GM18507 (cell line): ENCODE measurements at regions not wholly inside any gene's neighbourhood (a gene's known extent, or its start where the extent isn't known, plus 50 kb on each side); places are given as distances from the start of the nearest gene placed in this dataset.
A peak's percentile ranks its signal among the peaks of the same experiment; 100 is the strongest.
"Not testable (repeated sequence)": the region's sequence is repeated elsewhere in the genome, so short reads cannot be mapped to it uniquely, and the experiment has no call there.

Experiments
- DNase-seq: peaks from one replicate; pipeline ENCODE4 v3.0.0; 2011; ENCODE audit warnings: low read depth; ENCODE audit not compliant: insufficient read length; ENCODE audit errors: extremely low spot score
- FAIRE-seq: peaks from 2 replicates; lab custom pipeline; 2011; peaks lifted over from hg19 to GRCh38; lab: Jason Lieb, UNC

DNA sequence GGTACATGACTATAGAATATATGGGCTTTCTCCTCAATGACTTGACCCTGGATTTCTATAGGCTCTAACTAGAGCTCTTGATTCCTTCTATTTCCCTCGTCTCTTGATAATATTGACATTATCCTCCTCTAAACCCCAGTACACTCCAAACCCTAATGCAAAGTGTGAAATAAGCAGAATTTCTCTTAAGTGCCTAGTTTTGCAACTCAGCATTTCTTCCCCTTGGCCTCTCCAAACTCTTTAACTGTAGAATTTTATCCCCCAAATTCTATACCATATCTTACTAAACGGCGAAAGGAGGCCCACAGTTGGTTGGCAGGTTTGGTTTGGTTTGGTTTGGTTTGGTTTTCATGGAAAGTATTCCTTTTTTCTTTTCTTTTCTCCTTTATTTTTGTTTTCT, 498.7 kb downstream of the CCER1 start:
- FAIRE-seq (no peak), DNase-seq (no peak)

DNA sequence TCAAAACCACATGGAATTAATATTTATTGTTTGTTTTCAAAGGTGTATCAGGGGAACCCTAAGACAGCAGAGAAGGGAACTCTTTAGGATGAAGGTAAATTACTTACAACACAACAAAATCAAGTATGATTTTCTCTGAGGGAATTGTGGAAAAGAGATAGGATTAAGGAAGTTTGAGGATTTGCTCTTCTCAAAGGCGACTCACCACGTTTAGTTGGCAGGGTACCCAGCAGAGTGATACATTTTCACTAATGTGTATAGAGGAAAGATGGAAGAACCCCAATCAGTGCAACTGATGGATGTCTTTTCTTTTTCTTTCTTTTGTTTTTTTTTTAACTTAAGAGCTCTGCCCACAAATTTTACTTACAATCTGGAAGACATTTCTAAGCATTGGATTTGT, 499.2 kb downstream of the CCER1 start:
- FAIRE-seq (no peak), DNase-seq (no peak)

GRCh38 chr12:90449611-90450010, 505.4 kb downstream of the CCER1 start:
- DNase-seq (no peak), FAIRE-seq (no peak)

DNA sequence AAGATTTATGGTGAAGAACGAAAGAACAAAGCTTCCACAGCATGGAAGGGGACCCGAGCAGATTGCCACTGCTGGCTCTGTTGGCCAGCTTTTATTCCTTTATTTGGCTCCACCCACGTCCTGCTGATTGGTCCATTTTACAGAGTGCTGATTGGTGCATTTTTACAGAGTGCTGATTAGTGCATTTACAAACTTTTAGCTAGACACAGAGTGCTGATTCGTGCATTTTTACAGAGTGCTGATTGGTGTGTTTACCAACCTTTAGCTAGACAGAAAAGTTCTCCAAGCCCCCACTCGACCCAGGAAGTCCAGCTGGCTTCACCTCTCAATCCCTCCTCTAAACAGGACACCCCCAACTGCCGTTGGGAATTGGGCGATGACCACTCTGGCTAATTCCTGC, 511.5 kb downstream of the CCER1 start:
- DNase-seq, FAIRE-seq: not testable (repeated sequence)

DNA sequence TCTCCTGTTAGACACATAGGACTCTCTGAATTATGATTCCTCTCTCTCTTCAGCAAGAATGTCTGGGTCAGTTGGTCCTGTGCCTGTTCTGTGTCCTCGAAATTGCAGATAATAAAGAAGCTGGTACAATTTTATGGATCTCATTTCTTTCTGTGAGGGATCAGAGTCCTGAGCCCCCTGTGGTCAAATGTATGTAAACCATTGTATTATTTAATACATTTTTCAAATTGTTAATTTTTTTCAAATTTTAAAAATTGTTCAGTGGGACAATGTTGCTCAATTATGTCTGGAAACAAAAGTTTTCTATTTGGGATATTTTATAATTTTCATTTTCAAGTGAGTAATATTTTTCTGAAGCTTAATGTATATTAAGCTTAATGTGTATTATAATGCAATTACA, 513.5 kb downstream of the CCER1 start:
- DNase-seq, result no peak
- no peak for FAIRE-seq

DNA sequence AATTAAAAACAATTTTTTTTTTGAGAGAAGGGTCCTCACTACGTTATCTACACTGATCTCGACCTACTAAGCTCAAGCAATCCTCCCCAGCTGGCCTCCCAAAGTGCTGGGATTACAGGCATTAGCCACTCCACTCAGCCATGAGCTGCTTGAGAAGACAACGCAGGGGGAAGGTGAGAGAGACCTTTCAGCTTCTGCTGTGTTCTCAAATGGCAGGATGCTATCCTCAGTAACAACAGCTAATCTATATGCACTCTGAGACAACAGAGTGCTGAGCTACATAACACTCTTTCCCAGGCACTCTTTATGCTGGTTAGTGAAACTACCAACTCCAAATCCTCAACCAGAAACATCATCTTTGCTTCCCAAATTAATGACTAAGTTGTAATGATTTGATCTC, 526.1 kb downstream of the CCER1 start:
- DNase-seq (no peak), FAIRE-seq (no peak)

GRCh38 chr12:90428465-90428864, 526.5 kb downstream of the CCER1 start:
- FAIRE-seq, result no peak

DNA sequence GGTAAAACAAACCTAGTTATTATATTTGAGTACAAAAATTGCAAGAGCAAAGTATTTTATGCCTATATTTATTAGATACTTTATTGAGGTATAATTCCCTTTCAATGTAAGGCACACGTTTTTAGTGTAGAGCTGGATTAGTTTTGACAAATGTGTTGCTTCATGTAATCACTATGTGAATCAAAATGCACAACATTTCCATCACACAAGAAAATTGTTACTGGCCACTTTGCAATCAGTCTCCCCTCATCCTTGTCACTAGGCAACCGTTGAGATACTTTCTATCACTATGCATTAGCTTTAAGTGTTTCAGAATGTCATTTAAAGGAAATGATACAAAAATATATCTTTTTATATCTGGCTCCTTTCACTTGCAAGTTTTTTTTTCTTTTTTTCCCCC, 531.0 kb downstream of the CCER1 start:
- DNase-seq (no peak), FAIRE-seq (no peak)

More at GRCh38 chr12:90428465-90428864, 526.5 kb downstream of the CCER1 start:
- DNase-seq, result no peak

DNA sequence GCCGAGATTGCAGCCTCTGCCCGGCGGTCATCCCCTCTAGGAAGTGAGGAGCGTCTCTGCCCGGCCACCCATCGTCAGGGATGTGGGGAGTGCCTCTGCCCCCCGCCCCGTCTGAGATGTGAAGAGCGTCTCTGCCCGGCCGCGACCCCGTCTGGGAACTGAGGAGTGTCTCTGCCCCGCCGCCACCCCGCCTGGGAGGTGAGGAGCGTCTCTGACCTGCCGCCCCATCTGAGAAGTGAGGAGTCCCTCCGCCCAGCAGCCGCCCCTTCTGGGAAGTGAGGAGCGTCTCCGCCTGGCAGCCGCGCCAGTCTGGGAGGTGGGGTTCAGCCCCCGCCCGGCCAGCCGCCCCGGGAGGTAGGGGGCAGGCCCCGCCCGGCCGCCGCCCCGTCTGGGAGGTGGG, 544.0 kb downstream of the CCER1 start:
- FAIRE-seq (no peak), DNase-seq (no peak)

DNA sequence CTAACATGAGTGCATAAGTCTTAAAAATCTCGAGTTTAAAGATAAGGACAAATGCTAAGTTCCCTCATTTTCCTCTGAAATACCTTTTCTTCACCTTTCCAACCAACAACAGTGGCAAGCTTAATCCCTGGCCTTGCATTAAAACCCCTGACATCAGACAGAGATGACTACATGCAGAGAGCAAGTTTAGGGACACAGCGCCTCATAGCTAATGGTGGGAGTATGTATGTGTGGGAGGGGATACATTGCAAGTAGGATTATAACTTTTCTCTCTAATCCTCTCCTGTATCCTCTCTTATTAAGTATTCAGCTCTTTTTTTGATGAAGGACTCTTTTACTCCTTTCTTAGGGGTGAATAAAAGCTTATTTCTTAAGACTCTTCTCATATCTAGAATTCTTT, 547.1 kb downstream of the CCER1 start:
- FAIRE-seq, result no peak
- DNase-seq, result no peak

GRCh38 chr12:90404071-90404470, 550.9 kb downstream of the CCER1 start:
- peak; percentile 9 for FAIRE-seq
- no peak for DNase-seq

GRCh38 chr12:90401185-90401584, 553.8 kb downstream of the CCER1 start:
- FAIRE-seq (no peak), DNase-seq (no peak)

DNA sequence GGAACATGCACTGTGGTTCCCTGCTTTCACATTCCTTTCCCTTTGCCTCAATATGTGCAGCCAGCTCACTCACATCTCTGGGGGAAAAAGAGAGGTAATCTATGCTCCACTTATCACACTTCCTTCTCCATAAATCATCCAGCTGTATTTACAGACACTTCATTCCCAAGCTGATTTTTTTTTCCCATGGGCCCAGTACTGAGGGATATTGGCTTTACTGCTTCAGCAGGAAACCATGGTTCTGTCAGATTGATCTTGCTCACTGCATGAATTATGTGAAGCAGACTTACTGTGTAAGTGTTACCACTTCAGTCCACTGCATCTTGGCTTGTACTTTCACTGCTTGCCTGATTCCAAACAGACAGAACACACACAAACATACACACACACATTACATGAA, 555.6 kb downstream of the CCER1 start:
- FAIRE-seq, result no peak

DNA sequence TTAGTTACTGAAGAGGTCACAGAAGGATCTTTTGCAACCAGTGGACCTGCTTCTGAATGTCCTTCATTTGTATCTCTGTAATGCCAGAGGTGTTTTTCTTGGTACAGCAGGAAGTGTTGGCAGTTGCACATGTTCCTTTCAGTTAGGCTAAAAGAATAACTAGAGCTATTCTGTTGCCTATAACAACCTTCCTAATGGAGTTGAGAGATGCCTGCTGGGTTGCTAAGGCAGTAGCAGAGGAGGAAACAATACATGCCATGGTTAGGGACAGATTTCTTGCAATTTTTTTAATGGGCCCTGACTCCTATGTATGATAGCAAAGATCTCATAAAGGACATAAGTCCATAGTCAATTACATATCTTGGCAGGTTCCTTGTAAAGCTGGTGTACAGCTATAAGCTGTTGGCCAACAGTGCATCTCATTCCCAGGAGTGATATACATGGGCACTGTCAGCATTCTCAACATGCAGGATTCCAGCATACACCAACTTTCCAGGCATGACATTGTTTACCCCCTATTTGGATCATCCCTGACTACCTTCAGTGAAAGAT, 556.6 kb downstream of the CCER1 start:
- FAIRE-seq, result no peak
- no peak for DNase-seq

More for the DNA sequence above, 555.6 kb downstream of the CCER1 start:
- no peak for DNase-seq

DNA sequence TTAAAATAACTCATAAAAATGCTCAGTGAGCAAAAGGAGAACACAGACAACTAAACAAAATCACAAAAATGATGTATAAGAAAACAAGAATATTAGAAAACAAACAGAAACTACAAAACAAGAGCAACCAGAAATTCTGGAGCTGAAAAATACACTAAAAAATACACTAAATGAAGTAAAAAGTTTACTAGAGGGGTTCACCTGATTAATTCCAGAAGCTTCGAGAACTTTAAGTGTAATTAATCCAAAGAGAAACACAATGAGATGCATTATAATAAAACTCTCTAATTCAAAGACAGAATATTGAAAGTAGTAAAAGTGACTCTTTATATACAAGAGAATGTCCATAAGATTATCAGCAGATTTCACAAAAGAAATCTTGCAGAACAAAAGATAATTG, 558.4 kb downstream of the CCER1 start:
- DNase-seq, result no peak

DNA sequence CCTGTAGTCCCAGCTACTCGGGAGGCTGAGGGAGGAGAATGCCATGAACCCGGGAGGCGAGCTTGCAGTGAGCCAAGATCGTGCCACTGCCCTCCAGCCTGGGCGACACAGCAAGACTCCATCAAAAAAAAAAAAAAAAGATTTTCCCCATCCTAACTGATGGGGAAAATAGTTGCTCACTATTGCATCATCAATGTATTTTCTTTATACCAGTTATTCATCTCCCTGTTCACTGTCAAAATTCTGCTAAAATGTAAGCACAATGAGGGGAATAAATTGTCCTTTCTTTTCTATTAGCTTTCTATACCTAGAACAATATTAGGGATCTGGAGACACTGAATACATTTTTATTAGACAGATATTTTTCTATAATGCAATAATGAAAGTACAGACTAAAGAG, 561.3 kb downstream of the CCER1 start:
- no peak for DNase-seq
- no peak for FAIRE-seq

More for the DNA sequence above, 558.4 kb downstream of the CCER1 start:
- FAIRE-seq, result no peak

DNA sequence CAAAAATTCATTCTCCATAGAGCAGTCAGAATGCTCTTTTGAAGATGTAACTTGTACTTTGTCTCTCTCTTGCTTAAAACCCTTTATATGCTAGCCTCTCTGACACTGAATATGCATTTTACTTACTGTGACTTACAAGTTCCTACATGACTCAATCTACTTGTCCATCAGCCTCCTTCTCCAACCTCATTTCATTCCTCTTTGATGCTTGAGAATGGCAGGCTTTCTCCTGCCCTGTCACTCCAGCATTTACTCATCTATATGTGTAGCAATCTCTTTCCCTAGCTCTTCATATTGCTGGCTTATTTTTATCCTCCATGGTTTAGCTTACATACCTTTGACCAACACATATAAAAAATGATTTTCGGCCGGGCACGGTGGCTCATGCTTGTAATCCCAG, 561.9 kb downstream of the CCER1 start:
- DNase-seq, result no peak
- no peak for FAIRE-seq

DNA sequence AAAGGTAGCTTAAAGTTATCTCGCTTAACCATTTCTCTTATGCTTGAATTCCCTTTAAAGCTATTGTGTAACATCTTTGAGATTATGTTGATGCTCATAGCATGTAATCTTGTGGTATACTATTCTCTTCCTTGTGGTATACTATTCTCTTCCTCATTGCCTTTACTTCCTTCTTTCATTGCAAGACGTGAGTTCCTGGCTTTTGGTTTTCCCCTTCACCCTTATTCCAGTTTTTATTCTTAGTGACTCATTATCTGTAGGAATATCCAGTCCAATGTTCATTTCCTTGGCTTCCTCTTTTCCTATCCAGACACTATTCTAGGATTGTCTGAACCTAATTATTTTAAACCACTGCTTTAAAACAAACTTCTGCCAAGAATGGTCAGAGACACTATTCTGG, 564.0 kb downstream of the CCER1 start:
- no peak for FAIRE-seq
- DNase-seq, result no peak

DNA sequence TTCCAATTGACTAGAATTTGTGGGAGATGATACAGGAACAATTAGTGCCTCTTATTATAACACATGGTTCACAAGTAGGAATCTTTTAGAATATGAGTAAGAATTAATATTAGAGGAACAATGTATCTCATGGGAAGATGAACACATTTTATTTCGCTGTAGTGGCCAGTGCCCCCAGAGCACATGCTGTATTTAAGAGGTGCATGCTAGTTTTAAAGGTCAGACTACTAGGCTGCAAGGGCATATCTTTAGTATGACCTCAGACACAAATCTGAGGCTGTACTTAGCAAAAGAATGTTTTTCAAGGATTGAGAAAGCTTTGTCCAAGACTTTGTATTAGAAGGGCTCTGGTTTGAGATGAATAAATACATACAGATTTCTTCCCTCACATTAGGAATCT, 586.9 kb downstream of the CCER1 start:
- FAIRE-seq (no peak), DNase-seq (no peak)

DNA sequence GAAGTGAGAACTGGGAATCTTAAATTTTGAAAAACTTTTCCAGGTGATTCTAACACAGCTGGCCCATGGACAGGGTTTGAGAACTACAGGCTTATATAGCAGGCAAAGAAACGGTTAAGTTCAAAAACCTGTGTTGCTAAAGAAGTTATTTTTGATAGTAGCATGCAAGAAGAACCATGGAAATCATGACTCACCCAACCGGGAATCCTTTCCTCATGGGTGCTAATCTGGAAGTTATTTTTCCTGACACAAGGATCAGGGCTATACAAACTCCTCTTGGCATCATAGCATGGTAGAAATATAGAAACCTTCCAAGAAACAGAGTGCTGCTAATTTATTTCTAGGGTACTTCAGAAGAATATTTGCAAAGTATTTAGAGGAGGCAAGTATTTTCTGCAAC, 588.7 kb downstream of the CCER1 start:
- FAIRE-seq, result no peak

GRCh38 chr12:90360300-90360699, 594.7 kb downstream of the CCER1 start:
- no peak for FAIRE-seq
- DNase-seq, result no peak

More for the DNA sequence above, 588.7 kb downstream of the CCER1 start:
- DNase-seq, result no peak

DNA sequence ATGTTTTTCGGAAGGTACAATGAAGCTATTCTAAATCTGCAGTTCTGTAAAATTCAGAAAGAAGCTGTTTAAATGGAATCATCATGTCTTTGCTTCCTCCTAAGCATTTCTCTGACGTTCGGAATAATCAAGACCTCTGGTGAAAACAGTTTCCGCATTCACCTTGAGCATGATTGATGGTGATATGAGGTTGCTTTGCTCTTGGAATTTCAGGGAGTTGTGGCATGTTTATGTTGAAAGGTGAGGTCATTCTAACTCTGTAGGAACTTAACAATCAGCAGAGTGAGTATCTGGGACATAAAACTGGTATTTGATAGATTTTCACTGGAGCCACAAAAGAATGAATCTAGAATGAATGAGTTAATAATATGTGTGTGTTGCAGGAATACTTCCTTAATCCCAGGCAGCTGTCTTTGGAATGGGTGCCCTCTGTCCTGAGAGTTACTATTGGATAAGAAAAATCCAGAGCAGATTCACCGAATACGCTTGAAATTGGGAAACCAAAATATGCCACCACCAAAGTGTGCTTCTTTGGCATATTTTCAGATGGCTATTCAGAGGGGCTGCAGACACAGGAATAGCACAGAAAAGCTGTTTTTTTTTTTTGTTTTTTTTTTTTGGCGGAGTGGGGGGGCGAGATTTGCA, 599.1 kb downstream of the CCER1 start:
- DNase-seq, result no peak
- no peak for FAIRE-seq
